ENCODE measurements at regions not wholly inside any gene's neighbourhood (a gene's known extent, or its start where the extent isn't known, plus 50 kb on each side); places are given as distances from the start of the nearest gene placed in this dataset.

DNA sequence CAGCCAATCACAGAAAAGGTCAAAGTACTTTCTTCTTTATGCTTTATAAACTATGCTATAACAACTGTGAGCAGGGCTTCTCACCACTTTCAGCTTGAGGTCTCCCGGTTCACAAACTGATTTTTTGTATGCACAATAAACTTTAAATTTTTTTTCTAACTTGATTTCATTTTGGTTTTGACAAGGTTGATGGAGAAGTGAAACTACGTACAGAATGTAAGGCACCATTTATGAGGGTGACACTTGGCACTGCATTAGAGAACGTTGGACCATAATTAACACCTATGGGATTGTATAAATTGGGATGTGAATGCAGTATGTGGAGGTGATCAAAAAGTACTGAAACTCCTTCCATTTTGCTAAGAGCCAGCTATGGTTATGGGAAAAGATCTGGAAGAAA, 857.9 kb upstream of the HTR2C start:
- H3K36me3 Mint-ChIP-seq = no peaks in the 10 kb centered on the region
- H3K27me3 Mint-ChIP-seq = no peaks in the 10 kb centered on the region
- ATAC-seq = no peak
- H3K4me3 Mint-ChIP-seq = no peak overlapping the region
- peaks cover 7% of the 10 kb centered on the region for H3K4me1 Mint-ChIP-seq
- peak overlapping the region; percentile 64 for H3K27ac Mint-ChIP-seq
- H3K9me3 Mint-ChIP-seq = peaks cover 5% of the 10 kb centered on the region

DNA sequence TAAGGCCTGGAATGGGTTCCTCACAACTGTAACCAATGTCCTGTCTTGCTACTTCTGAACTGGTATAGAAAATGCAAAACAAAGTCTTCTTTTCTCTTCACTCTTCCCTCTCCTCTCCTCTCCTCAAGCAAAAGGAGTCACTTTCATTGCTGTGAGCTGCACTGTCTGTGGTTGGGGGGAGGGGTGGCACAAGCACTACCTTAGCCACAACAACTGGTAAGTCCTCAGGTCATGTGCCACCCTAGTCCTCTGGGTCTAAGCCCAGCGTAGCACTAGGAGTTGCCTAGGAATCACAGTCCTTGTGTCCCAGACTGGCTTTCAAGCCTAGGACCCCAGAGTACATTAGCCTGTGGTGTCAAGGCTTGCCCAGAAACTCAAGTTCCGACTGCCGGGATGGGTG, 859.3 kb upstream of the AMOT start:
- H3K4me1 Mint-ChIP-seq = no peaks in the 10 kb centered on the region
- H3K27me3 Mint-ChIP-seq = no peaks in the 10 kb centered on the region
- no peaks in the 10 kb centered on the region for H3K36me3 Mint-ChIP-seq
- H3K27ac Mint-ChIP-seq = no peak overlapping the region
- ATAC-seq = no peak
- H3K4me3 Mint-ChIP-seq = no peak overlapping the region
- H3K9me3 Mint-ChIP-seq = no peaks in the 10 kb centered on the region

DNA sequence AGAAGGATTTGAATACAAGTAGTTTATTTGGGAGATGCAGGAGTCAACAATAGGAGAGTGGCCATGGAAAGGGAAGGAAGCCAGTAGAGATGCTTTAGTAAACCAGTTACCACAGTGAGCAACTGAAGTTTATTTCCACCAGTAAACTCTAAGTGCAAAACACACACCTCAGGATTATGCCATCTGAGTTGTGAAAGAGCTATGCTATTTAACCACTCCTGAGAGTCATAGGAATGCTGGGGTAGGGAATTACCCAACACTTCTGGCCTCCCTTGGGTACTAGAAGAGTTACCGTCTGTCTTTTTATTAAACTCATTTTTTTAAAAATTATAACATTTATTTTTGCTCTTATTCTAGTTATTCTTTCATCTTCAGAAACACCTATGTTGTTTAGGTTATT, 834.6 kb upstream of the AMOT start:
- Mint-ChIP-seq H3K27me3 (no peaks in the 10 kb centered on the region), H3K27ac (no peak overlapping the region), H3K36me3 (no peaks in the 10 kb centered on the region), H3K4me3 (no peak overlapping the region), H3K4me1 (no peaks in the 10 kb centered on the region), H3K9me3 (no peaks in the 10 kb centered on the region)
- ATAC-seq = no peak

DNA sequence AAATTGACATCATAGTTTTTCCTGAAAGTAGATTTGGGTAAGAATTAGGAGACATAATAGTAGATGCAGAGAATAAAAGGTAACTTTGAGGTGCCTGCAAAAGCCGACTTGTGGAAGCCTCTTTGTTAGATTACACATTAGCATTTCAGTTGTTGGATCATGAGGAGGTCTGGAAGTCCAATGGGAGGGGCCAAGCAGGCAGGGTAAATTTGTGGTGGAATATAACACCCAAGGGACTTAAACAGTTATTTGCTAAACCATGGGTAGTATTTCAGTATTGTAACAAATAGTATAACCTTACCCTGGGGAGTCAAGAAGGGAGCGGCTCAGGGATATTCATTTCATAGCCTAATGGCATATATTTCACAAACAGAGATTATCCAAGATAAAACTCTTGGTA, 810.7 kb upstream of the AMOT start:
- Mint-ChIP-seq H3K27me3 (no peaks in the 10 kb centered on the region), H3K27ac (no peak overlapping the region), H3K36me3 (no peaks in the 10 kb centered on the region), H3K9me3 (no peaks in the 10 kb centered on the region), H3K4me3 (no peak overlapping the region), H3K4me1 (no peaks in the 10 kb centered on the region)
- ATAC-seq = no peak

DNA sequence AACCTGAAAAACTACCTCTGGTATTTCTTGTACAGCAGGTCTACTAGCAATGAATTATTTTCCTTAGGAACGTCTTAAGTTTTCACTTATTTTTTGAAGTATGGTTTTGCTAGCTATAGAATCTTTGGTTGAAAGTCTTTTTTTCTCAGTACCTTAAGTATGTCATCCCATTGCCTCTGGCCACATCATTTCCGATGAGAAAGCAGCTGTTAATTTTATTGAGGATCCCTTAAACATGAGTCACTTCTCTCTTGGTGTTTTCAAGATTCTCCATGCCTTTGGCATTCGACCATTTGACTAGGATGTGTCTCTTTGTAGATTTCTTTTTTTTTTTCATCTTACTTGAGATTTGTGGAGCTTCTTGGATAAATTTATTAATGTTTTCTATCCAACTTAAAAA, 803.8 kb upstream of the AMOT start:
- Mint-ChIP-seq H3K27ac (no peak overlapping the region), H3K36me3 (no peaks in the 10 kb centered on the region), H3K4me3 (no peak overlapping the region), H3K9me3 (peaks cover 5% of the 10 kb centered on the region), H3K4me1 (no peaks in the 10 kb centered on the region), H3K27me3 (no peaks in the 10 kb centered on the region)
- ATAC-seq = no peak

DNA sequence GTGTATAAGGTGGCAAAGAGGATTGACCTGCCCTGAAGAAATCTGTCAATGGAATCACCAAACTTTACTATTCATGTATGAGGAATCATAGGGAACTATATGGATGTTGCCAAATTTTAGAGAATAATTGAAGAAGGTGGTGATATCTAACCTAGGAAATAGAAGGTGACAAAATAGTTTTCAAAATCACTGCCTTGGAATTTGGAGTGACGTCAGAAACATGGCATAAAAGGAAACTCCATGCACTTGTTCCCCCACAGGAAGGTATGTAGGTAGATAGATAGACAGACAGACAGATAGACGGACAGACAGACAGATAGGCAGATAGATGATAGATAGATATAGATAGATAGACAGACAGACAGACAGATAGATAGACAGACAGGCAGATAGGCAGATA, 793.9 kb upstream of the AMOT start:
- Mint-ChIP-seq H3K9me3 (no peaks in the 10 kb centered on the region), H3K27ac (no peak overlapping the region), H3K36me3 (no peaks in the 10 kb centered on the region), H3K4me1 (no peaks in the 10 kb centered on the region), H3K4me3 (no peak overlapping the region), H3K27me3 (no peaks in the 10 kb centered on the region)
- ATAC-seq = no peak

DNA sequence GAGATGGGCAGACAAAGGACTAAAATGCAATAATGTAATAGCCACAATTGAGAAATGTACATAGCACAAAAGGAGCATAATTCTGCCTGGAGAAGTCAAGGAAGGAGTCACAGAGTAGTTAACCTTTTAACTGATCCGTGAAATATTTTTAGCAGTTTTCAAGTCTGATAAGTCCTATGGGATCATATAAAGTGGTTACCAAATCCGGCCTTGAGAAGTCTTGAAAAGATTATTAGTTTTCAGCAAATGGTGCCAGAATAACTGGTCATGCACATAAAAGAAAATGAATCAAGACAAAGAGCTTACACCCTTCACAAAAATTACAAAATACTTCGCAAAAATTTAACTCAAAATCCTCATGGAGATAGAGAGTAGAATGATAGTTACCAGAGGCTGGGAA, 788.7 kb upstream of the AMOT start:
- Mint-ChIP-seq H3K4me3 (no peak overlapping the region), H3K27ac (no peak overlapping the region), H3K4me1 (no peaks in the 10 kb centered on the region), H3K36me3 (no peaks in the 10 kb centered on the region), H3K9me3 (no peaks in the 10 kb centered on the region), H3K27me3 (no peaks in the 10 kb centered on the region)
- ATAC-seq = no peak

DNA sequence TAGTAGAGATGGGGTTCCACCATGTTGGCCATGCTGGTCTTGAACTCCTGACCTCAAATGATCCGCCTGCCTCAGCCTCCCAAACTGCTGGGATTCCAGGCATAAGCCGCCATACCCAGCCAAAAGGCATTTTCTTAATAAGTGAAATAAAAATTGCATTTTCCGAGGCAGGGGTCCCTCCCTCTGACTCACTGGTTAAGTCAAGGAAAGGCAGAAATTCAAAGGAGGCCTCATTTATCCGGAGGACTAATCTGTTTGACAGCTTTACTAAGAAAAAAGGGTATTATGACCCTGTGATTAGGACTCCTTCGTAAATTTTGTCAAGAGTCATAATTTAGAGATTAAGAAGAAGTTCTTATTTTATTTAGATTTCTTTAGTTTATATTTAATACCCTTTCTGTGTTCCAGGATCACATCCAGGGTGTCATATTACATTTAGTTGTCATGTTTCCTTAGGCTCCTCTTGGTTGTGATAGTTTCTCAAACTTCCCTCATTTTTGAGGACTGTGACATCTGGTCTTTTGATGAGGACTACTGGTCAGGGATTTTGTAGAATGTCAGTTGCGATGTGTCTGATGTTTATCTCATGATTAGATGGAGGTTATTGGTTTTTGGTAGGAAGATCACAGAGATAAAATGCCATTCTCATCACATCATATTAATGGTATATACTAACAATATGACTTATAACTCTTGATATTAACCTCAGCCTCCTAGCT, 753.7 kb upstream of the AMOT start:
- Mint-ChIP-seq H3K27me3 (no peaks in the 10 kb centered on the region), H3K4me1 (no peaks in the 10 kb centered on the region), H3K27ac (no peak overlapping the region), H3K9me3 (peaks cover 3% of the 10 kb centered on the region), H3K36me3 (no peaks in the 10 kb centered on the region), H3K4me3 (no peak overlapping the region)
- no peak for ATAC-seq

DNA sequence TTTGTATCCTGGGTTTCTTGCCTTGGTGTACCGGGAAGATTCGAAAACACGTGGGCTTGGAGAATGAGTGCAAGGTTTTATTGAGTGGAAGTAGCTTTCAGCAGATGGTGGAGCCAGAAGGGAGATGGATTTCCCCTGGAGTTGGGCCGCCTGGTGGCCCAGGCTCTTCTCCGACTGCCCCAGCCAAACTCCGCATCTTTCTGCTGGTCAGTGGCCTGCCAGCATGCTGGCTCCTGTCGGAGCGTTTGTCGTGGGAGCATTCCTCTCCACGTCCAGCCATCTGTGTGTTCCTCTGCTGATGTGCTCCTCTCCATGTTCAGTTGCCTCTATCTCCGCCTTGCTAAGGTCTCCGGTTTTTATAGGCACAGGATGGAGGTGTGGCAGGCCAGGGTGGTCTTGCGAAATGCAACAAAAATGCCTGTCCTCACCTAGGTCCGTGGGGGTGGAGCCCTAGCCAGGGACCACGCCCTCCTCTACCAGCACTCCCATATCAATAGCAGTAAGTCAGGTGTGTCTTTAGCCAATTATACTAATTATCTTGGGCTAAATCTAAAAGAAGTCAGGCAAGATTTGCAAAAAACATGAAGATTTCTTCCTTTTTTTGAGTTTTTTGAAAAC, 745.8 kb upstream of the AMOT start:
- H3K27ac Mint-ChIP-seq = no peak overlapping the region
- H3K36me3 Mint-ChIP-seq = no peaks in the 10 kb centered on the region
- peaks cover 3% of the 10 kb centered on the region for H3K9me3 Mint-ChIP-seq
- ATAC-seq = no peak
- no peak overlapping the region for H3K4me3 Mint-ChIP-seq
- no peaks in the 10 kb centered on the region for H3K27me3 Mint-ChIP-seq
- H3K4me1 Mint-ChIP-seq = no peaks in the 10 kb centered on the region

DNA sequence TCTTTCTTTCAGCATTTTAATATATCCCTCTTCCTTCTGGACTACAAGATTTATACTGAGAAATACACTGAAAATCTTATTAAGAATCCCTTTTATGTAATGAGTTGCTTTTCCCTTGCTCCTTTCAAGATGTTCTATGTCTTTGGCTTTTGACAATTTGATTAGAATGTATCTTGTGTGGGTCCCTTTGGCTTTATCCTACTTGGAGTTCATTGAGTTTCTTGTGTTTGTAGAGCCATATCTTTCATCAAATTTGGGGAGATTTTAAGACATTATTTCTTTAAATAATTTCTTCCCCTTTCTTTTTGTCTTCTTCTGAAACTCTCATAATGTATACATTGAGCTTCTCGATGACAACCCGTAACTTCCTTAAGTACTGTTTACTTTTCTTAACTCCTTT, 739.9 kb upstream of the AMOT start:
- Mint-ChIP-seq H3K4me1 (no peaks in the 10 kb centered on the region), H3K4me3 (no peak overlapping the region), H3K9me3 (peaks cover 8% of the 10 kb centered on the region), H3K36me3 (no peaks in the 10 kb centered on the region), H3K27me3 (no peaks in the 10 kb centered on the region), H3K27ac (no peak overlapping the region)
- no peak for ATAC-seq

DNA sequence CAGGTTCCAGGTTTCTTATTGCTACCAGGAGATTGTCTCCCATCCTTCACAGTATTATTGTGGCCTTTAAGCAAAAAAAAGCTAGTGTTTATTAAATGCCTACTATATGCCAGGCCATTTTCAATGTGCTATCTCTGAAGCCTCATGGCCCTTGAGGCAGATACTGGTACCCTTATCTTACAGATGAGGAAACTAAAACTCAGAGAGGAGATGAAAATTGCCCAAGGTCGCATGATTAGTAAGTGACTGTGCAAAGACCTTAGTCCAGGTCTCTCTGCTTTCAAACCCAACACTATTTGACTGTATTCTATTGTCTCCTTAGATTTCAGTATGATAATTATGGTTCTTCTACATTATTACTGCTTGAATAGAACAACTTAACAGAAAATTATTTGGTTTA, 717.9 kb upstream of the AMOT start:
- no peak for ATAC-seq
- Mint-ChIP-seq H3K27me3 (no peaks in the 10 kb centered on the region), H3K36me3 (no peaks in the 10 kb centered on the region), H3K4me1 (no peaks in the 10 kb centered on the region), H3K4me3 (no peak overlapping the region), H3K9me3 (no peaks in the 10 kb centered on the region), H3K27ac (no peak overlapping the region)

DNA sequence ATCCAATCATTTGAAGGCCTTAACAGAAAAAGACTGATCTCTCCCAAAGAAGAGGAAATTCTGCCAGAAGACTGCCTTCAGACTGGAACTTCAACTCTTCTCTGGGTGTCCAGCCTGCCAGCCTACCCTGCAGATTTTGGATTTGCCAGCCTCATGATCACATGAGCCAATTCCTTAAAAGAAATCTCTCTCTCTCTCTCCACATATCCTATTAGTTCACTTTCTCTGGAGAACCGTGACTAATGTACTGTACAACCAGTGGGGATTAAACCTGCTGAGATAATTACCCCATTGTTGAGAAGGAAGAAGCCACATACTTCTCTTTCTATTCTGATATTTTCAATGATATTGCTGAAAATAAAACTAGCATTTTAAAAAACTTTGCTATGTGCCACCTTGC, 711.3 kb upstream of the AMOT start:
- Mint-ChIP-seq H3K36me3 (no peaks in the 10 kb centered on the region), H3K4me3 (no peak overlapping the region), H3K4me1 (no peaks in the 10 kb centered on the region), H3K27me3 (no peaks in the 10 kb centered on the region), H3K27ac (no peak overlapping the region), H3K9me3 (no peaks in the 10 kb centered on the region)
- ATAC-seq = no peak

DNA sequence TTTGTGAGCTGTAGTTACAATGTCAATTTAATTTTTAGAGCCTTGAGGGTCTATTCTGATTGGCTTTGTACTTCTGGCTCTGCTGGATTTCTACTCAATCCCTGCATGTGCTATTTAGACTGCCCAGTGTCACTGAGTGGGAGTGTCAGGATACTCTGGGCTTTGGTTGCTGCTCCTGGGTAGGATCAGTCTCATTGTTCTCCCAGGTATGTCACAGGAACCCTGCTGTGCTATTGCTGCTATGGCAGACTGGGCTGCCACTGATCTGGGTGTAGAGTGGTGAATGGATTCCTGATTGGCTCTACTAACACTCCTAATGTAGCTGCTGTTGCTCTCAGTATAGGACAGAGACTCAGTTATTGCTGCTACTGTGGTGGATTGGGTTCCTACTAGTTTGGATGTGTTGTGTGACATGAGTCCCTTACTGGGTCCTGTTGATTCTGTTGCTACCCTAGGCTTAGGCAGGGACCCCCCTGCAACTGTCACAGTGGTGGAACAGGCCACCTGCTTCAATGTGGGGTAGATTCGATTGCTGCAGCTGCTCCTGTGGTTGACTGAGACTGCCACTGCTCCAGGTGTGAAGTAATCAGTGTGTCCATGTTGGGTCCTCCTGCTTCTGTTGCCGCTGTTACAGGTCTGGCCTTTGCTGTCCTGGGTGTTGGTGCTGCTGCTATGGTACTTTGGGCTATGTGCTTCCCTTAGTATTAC, 707.8 kb upstream of the AMOT start:
- no peaks in the 10 kb centered on the region for H3K9me3 Mint-ChIP-seq
- no peak for ATAC-seq
- H3K27me3 Mint-ChIP-seq = no peaks in the 10 kb centered on the region
- H3K4me3 Mint-ChIP-seq = no peak overlapping the region
- H3K36me3 Mint-ChIP-seq = no peaks in the 10 kb centered on the region
- no peak overlapping the region for H3K27ac Mint-ChIP-seq
- no peaks in the 10 kb centered on the region for H3K4me1 Mint-ChIP-seq

DNA sequence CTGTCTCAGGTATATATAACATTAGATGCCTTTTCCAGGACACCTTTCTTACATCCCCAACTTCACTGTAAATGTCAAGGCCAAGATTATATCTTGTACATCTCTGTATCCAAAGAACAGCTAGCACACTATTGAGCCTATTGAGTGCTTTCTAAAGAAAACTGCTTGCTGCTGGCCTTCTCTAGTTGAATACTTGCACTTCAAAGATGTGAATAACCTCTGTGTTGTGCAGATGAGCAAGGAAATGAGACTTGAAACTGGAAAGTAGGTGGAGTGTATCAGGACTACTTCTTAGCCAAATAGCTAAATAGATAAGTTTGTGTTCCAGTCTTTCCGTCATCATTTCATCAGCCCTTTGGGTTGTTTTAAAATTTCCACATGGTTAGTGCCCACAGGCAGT, 704.4 kb upstream of the AMOT start:
- no peaks in the 10 kb centered on the region for H3K27me3 Mint-ChIP-seq
- no peaks in the 10 kb centered on the region for H3K36me3 Mint-ChIP-seq
- no peak overlapping the region for H3K27ac Mint-ChIP-seq
- H3K4me1 Mint-ChIP-seq = no peaks in the 10 kb centered on the region
- no peaks in the 10 kb centered on the region for H3K9me3 Mint-ChIP-seq
- no peak for ATAC-seq
- no peak overlapping the region for H3K4me3 Mint-ChIP-seq

DNA sequence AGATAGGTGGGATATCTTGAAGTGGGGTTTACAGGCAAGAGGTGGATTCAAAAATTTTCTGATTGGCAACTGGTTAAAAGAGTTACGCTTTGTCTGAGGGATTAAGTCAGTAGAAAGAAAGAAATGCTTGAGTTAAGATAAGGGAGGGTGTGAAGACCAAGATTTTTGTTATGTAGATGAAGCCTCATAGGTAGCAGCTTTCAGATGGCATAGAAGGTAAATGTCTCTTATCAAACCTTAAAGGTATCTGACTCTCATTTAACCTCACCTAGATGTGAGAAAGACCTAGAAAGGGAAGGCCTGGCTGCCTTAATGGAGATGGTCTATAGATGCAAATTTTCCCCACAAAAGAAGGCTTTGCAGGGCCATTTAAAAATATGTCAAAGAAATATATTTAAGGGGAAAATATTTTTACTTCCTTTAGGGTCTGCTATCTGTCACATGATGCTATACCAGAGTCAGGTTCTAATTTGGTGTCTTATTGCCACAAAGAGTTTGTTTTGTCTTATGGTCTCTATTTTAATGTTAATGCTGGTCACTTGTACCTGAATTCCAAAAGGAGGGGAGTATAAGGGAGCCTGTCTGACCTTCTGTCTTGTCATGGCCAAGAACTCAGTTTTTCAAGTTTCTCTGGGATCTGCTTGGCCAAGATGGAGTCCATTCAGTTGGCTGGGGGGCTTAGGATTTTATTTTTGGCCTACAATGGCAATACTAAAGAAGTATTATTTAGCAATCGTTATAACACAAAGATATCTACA, 699.1 kb upstream of the AMOT start:
- Mint-ChIP-seq H3K4me3 (no peak overlapping the region), H3K36me3 (no peaks in the 10 kb centered on the region), H3K27ac (no peak overlapping the region), H3K9me3 (no peaks in the 10 kb centered on the region), H3K27me3 (no peaks in the 10 kb centered on the region), H3K4me1 (no peaks in the 10 kb centered on the region)
- ATAC-seq = no peak
